ENCODE measurements at regions not wholly inside any gene's neighbourhood (a gene's known extent, or its start where the extent isn't known, plus 50 kb on each side); places are given as distances from the start of the nearest gene placed in this dataset.
"Not testable (repeated sequence)": the region's sequence is repeated elsewhere in the genome, so short reads cannot be mapped to it uniquely, and the experiment has no call there.

DNA sequence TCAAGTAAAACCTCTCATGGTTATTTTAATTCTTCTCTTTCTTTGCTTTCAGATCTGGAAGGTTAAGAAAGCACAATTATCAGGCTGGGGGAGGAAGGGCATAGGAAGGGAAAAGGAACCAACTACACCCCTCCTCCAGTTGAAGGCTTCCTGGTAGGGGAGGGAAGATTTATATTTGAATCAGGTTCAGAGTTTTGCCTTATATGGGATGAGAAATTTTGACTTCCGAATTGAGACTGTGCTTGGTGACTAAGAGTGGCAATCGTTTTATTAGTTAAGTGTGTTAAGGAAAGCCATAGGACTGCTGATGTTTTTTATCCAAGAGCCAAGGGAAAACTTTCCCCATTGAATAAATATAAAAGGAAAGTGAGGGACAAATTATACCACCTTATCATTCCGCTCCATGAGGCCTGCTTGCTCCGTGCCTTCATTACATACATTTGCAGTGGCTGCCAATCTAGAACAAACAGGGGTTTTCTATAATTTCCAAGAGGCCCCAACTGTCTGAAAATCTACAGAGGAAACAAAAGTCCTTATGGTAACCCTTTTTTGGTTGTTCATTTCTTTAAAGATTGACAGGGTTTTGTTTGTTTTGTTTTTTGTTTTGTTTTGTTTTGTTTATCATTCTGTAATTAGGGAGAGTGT lies 115.7 kb upstream of the EPB41L4A start:
- peak; percentile 88 for DNase-seq

DNA sequence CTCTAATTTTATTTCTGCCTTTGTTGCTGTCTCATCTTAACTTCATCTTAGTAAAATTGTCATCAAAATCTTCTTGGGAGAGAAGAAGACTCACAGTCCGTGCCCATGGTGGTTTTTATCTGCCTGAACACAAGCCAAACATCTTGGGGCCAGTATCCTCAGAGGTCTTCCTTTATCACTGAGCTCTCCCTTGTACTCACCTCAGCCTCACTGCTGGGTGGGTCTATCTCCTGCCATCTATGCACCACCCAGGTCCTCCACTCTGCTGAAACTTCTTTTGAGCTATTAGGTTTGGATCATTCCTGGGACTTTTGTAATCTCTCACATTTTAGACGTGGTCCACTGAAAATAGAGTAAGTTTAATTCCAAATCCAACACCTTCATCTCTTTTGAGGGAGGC lies 116.3 kb upstream of the EPB41L4A start:
- DNase-seq, result peak; percentile 40

DNA sequence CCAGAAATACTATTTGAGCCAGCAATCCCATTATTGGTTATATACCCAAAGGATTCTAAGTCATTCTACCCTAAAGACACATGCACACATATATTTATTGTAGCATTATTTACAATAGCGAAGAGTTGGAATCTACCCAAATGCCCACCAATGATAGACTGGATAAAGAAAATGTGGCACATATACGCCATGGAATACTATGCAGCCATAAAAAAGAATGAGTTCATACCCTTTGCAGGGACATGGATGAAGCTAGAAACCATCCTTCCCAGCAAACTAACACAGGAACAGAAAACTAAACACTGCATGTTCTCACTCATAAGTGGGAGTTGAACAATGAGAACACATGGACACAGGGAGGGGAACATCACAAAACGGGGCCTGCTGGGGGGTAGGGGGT lies 125.5 kb upstream of the EPB41L4A start:
- DNase-seq, result not testable (repeated sequence)

DNA sequence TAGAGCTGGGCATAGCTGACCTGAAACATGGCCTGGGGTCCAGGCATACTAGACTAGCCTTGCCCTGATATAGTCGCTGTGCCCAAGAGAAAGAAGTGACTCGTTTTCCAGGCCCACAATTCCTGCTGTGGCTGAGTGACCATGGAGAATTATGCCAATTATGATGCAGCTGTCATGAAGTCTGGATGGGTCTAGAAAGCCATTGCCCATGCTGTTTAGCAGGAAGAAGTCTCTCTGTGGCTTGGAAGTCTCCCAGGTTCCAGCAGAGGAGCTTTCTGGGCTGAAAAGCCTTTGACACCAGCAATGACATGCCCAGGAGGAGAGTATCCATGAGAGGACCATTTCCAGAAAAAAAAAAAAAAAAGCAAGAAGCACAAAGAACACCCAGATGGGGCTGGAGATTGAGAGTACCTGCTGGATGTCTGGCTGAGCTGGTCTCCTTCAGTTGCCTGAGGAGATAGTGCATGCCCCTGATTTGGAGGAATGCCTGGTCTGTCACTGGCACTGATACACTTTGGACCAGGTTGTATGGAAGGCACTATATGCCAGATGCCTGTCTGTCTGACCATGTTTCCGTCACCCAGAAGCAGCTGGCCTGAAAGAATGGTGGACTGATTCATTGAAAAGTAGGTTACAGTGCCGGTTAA lies 128.0 kb upstream of the EPB41L4A start:
- DNase-seq, result peak; percentile 44

DNA sequence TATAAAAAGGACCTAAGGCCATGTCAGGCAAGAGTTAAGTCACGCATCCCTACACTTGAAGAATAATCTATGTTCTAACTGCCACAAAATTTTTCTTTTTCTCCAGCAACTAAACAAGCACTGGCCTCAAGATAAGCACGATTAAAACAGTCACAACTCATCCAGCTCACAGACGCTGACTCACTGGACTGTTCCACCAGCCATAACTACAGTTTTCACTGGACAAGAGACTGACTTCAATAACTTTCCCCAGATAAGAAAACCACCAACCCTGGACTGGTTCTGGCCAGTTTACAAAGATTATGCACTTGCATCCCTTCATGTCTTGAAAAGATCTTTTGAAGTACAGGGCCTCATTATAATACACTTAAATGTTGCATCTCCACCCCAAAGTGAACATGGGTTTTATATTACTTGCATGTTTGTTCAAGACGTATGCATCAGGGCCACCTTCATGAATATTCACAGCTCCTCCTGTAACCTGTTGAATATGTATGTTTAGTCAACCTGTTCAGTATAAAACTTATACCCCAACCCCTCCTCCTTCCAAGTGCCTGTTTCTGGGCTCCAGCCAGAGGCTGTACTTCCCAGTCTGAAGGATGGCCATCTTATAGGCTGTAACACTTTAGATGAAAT lies 129.3 kb upstream of the EPB41L4A start:
- DNase-seq, result peak; percentile 98

DNA sequence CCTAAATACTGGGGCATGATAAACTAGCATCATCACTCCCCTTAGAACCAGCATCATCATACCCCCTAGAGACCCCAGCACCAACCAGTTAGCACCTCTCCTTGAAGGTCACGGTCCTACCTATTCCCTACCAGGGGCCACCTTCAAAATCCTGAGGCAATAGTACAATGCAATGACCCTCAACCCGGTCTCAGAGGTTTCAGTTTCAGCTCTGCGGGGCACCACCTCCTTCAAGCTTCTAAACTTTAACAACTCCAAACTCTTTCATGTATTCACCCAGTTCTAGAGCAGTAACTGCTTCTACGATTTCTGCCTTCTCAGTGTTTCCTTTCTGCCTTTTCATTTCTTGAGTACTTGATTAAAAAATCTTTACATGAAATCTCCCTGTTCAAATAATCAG lies 130.1 kb upstream of the EPB41L4A start:
- peak; percentile 61 for DNase-seq

DNA sequence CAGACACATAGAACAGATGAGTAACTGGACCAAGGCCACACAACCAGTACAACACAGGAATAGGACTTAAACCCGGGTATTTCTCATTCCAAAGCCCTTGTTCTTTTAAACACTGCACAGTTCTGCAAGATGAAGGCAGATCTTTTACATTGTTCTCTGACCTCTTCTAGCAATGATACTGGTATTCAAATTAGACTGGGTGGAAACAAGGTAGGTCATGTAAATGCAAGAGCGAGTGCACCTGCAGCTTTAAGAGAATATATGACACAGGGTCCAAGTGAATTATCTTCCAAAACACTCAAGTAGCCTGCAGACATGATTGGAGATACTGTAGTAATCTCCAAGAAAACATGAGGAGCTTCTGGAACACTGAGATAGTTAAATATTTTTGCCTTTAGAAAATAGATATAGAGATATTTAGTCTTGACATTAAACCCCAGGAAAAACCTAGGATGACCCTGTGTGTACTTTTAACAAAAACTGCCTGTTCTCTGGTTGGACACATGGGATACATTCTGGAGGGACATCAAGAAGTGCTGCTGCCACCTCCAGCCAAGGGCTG lies 130.6 kb upstream of the EPB41L4A start:
- DNase-seq, result peak; percentile 64

DNA sequence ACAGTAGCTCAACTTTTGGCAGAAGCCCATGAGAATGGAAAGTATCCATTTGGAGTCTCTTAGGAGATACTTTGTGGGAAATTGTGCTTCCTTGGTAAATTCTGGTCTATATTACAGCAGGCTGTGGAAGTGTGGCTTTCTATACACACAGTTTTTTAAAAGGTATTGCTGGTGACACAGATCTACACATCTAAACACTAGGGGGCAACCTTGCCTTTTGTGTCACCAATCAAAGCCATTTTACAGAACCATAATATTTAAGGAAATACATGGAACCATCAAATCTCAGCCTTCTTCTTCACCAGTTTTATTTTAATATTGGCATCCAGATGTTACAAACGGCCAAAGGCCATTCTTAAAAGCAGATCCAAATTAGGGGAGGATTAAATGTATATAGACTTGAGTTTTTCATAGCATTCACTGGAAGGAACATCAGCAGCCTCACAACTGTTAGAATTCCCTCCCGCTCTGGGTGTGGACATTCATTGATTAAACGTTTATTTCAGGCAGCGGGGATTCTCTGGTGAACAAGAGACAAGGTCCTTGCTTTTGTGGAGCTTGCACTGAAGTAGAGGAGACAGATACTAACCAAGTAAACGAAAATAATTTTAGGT lies 132.4 kb upstream of the EPB41L4A start:
- peak; percentile 87 for DNase-seq

DNA sequence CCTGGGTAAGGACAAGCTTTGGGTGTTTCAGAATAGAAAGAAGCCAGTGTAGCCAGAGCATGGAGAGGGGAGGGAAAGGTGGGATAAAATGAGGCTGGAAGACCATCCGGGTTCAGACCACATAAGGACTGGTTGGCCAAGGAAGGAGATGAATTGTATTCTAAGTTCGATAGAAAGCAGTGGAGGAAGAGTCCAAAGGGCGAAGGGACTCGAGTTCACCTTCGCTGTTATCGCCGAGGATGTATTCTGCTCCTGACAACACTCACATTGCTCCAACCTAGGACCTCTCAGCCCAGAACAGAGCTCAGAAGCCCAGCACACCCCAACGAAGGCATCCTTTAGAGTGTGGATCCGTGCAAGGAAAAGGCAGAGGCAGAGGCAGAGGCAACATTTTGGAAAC lies 133.1 kb upstream of the EPB41L4A start:
- no peak for DNase-seq

DNA sequence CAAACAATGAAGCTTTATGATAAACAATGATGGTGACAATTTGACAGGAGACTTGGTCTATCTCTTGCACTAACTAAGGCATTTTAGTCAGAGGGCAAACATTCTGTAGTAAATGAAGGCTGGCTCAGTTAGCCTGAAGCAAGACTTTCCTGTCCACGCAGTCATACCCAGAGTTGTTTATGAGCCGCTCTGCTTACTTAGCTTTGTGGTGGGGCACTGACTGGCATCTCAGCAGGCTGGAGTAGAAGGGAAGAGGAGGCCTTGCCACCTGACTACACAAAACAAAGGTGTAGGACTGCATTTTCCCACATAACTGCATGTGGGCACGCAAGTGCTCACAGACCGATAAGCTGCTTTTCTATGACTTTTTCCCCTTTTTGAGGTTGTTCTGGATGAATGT lies 133.7 kb upstream of the EPB41L4A start:
- no peak for DNase-seq

DNA sequence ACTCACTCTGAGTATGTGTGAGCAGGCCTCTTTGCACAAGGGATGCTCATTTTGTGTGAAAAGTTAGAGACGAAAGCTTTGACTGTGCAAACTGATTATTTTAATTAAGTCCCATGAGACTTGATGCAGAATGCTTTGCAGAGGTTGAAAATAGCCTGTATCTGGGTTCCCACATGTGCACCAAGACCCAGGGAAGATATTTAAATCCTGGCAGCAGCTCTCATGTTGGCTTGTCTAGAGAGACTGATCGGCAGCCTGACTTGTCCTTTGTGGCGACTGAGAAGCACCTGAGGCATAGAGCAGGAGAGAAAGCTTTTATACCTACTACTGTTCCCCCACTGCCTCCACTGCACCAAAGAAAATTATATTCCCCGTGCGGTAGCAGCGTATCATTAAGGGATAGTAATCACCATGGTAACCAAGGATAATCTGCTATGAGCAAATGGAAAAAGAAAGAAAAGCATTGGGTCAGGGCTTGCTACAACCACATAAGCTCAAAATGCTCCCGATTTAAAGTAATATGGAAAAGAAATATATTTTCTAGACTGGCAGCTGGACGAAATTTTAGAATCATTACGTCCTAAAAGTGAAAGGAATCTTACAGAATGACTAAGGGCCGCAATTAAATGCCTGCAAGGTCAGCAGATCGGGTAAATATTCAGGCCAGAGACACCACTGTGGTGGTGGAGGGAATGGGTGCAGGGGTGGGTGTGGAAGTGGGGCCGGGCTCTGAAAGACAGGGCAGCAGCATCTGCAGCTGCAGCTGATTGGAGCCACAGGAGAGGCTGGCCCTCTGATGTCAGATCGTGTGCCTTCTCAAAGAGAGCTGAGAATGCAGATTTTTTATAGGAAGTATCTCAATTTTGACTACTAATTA lies 135.3 kb upstream of the EPB41L4A start:
- no peak for DNase-seq

DNA sequence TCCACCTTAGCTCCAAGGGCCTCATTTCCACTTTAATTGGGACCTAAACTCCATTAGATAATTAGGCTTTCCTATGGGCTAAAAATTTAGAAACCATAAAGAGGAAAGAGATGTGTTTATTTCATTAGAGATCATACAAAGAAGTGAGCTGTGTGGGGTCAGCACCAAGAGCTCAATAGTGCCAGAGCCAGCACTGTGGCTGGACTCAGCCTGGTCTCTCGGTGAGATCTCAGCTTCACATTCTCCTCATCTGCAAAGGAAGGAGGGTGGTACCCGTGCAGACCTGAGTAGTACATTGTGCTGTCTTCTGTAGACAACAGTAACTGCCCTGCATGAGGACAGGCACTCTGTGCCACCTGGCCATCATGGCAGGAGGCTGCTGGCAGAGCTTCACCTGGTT lies 136.1 kb upstream of the EPB41L4A start:
- no peak for DNase-seq

DNA sequence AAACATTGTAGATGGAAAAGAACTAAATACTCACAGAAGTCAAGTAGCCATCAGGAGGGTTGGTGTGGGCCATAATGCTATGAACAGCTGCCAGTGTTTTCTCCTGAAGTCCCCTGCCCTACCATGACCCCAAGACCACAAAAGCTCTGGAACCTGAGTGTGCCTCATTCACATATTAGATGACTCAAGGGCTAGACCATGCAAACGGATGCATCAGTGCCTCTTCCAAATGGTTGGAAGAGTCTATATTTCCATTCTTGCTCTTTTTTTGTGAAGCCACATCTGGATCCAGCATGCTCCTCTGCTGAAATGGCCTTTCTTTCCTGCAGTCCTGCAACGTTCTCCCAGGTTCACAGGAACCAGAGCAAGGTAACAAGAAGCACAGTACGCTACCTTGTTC lies 136.6 kb upstream of the EPB41L4A start:
- DNase-seq, result no peak

DNA sequence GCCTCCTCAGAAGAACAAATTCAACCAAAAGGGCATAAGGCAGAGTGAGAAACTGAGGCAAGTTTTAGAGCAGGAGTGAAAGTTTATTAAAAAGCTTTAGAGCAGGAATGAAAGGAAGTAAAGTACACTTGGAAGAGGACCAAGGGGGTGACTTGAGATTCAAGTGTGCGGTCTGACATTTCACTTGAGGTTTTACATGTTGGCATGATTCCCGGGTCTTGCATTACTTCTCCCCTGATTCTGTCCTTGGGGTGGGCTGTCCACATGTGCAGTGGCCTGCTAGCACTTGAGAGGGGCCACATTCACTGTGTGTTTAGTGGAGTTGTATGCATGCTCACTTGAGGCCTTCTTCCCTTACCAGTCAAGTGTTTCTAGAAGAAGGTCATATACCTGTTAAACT lies 140.4 kb upstream of the EPB41L4A start:
- peak; percentile 33 for DNase-seq

DNA sequence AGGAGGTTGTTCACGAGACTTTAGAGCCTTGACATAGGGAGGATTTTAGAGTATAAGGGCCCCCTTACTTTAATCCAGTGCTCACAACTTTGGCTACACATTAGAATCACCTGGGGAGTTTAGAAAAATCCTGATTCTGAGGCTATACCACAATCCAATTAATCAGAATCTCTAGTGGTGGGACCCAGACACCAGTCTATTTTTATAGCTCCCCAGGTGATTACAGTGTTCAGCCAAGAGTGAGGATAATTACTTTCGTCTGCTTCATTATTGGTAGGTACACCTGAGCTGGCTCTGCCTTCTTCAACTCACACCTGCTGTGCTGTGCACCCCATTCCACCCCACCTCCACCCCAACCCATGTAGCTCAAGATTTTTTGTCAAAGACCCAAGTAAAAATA lies 141.3 kb upstream of the EPB41L4A start:
- no peak for DNase-seq

DNA sequence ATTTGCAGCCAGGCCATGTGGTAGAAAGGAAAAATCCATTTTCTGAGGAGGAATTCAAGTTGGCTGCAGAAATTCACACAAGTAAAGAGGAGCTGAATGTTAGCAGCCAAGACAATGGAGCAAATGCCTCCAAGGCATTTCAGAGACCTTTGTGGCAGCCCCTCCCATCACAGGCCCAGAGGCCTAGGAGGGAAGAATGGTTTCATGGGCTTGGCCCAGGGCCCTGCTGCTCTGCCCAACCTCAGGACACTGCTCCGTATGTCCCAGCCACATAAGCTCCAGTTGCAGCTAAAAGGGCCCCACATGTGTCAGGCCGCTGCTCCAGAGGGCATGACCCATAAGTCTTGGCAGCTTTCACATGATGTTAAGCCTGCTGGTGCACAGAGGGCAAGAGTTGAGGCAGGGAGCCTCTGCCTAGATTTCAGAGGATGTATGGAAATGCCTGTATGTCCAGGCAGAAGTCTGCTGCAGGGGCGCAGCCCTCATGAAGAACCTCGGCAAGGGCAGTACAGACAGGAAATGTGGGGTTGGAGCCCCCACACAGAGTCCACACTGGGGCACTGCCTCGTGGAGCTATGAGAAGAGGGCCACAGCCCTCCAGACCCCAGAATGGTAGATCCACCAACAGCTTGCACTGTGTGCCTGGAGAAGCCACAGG lies 144.2 kb upstream of the EPB41L4A start:
- no peak for DNase-seq

DNA sequence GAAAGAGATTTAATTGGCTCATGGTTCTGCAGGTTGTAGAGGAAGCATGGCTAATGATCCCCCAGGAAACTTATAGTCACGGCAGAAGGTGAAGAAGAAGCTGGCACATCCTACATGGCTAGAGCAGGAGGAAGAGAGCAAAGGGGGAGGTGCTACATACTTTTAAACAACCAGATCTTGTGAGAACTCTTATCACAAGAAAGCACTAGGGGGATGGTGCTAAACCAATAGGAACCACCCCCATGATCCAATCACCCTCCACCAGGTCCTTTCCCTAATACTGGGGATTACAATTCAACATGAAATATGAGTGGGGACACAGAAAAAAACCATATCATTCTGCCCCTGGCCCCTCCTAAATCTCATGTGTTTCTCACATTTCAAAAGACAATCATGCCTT lies 147.2 kb upstream of the EPB41L4A start:
- peak; percentile 7 for DNase-seq

DNA sequence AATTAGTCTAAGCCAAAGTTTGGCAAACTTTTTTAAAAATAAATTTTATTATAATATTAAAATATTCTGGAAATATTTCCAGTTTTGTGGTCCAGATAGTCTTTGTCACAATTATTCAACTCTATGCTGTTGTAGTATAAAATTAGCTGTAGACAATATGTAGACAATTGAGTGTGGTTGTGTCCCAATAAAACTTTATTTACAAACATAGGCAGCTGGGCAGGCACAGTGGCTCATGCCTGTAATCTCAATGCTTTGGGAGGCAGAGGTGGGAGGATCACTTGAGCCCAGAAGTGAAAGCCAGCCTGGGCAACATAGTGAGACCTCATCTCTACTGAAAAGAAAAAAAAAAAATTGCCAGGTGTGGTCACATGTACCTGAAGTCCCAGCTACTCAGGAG lies 150.5 kb upstream of the EPB41L4A start:
- DNase-seq, result no peak

DNA sequence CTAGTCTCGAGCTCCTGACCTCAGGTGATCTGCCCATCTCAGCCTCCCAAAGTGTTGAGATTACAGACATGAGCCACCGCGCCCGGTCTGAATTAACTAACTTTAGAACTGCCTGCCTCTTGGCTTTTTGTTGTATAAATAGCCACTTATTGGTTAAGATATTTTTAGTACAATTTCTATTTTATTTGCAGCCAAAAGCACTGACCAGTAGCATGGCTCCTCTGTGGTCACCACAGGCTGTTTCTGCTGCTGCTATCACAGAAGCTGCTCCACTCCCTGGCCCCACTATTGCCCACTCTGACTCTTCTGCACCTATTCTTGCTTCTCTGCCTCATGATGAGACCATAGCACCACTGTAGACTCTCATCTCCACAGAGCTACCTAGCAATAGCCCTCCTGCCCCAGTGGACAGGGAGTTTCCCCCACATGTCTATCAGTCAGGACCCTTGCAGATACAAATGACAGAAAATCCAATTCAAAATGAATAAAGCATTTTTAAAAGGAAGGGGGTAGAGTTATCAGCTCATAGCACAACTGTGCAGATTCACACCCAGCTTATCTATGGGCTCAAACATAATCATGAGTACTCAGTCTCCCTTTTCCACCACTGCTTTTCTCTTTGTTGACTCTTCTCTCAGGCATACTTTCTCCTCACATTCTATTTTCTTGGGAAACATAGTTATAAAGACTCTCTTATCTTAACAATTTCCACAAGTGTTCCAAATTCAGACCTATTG lies 151.8 kb upstream of the EPB41L4A start:
- DNase-seq, result peak; percentile 51

DNA sequence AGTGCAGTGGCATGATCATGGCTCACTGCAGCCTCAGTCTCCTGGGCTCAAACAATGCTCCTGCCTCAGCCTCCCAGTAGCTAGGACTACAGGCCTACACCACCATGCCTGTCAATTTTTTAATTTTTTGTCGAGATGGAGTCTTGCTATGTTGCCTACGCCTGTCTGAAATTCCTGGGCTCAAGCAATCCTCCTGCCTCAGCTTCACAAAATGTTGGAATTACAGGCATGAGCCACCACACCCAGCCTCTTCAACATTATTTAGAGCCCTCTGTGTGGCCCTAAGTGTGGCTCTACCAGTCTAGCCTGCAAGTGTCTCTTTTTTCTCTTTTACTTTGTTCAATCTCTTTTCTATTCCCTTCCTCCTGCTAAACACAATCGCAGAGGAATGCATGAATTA lies 154.4 kb upstream of the EPB41L4A start:
- DNase-seq, result no peak

DNA sequence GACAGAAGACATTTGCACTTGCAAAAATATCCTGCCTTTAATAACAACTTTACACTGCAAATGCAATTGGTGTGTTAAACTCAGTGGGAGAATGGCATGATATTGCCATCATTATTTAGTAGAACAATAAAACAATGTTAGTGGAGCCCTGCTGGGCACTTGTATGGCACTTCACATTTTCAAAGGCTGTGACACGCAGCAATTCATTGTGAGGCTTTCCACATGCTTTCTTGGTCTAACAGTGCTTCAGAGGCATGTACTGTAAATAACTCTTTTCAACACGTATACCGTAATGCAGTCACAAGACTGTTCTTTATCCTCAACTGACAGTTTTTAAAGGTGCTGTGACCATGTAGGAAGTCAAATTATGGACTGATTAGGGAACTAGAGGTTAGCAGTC lies 155.5 kb upstream of the EPB41L4A start:
- peak; percentile 19 for DNase-seq

Measured in OCI-M1 (cell line).